ENCODE measurements at regions not wholly inside any gene's neighbourhood (a gene's known extent, or its start where the extent isn't known, plus 50 kb on each side); places are given as distances from the start of the nearest gene placed in this dataset.

GRCh38 chr9:103702572-103702971 is 391.5 kb upstream of the SMC2 start:
- no peak for DNase-seq (ENCODE audit: extremely low read depth in 1 of 11, low read depth in 9 of 11, low spot score in 4 of 11)

DNA sequence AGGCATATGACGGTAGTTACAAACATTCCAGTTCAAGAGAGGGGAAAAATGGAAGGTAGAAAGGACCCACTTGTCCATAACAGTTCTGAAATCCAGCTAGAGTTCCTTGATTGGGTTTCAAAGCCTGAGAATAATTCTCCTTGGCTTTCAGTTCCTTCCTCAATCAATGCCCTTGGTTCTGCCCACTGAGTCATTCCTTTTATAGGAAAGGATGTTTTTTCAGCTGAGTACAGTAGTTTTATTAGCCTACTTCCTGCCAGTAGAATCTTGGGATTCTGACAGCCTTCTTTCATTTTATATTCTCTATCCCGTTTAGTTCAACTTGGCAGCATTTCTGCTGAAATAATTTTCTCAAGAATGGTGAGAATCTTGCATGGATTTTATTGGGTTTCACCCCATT is 386.9 kb upstream of the SMC2 start:
- no peak for DNase-seq (ENCODE audit: extremely low read depth in 1 of 11, low read depth in 9 of 11, low spot score in 4 of 11)

DNA sequence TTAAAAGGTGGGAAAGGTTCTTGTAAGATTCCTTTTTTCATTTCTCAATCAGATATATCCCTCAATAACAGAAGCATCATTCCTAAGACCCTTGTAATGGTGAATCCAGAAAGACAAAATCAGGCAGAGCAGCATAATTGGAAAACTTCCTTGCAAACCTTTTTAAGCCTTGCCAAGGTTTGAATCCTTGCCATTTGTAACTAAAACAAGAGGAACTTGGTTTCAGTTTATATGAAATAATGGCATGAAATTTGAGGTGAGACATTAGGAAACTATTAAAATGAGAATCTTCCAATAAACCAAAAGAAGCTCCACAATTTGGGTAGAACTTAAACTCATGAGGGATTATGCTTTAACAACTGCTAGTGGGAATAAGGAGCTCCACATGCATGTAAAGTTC is 384.7 kb upstream of the SMC2 start:
- no peak for DNase-seq (ENCODE audit: extremely low read depth in 1 of 11, low read depth in 9 of 11, low spot score in 4 of 11)

DNA sequence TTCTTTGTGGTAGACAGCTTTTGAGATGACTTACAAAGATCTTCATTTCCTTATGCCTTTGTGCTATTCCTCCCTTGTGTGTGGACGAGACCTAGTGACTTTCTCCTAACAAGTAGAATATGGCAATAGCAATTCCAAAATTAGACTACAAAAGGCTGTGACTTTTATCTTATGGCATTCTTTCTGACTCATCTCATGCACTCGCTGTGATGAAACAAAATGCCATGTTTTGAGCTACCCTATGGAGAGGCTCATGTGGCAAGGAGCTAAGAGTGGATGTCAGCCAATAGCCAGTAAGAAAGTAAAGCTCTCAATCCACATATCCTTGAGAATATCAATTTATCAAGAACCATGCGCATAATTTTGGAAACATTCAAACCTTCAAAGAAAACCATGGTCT is 380.5 kb upstream of the SMC2 start:
- no peak for DNase-seq (ENCODE audit: extremely low read depth in 1 of 11, low read depth in 9 of 11, low spot score in 4 of 11)

DNA sequence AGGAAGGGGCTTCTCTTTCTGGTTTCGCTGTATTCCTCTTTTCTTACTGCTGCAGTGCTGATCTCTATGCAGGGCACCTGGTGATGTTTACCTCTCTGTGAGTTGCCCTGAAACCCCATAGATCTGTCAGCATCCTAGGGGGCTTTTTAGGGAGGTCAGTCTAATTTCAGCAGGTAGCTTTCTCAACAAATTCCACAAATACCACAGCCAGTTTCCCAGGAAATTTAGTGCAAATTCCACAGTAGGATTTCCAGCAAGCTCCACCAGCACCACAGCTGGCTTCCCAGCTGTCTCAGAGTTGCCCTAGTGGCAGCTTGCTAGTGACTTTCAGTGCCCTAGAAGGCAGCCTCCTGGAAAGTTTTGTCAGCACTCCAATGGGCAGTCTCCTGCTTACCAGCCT is 379.1 kb upstream of the SMC2 start:
- DNase-seq (ENCODE audit: extremely low read depth in 1 of 11, low read depth in 9 of 11, low spot score in 4 of 11): no peak

DNA sequence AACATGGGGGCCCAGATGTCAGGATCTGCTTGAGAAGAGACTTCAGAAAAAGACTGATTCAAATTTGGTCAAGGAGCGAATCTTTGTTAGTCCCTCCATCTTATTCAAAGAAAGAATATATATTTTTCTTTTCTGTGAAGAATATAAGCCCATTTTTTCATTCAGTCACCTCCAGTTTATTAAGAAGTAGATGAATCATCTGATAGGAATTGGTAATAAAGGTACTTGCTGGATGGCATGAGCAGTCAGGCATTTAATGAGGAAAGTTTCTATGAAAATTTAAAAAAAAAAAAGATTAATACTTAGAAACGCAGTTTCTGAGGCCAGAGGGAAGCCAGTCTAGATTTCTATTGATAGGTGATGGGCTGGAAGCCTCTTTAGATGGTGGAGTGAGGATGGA is 373.1 kb upstream of the SMC2 start:
- no peak for DNase-seq (ENCODE audit: extremely low read depth in 1 of 11, low read depth in 9 of 11, low spot score in 4 of 11)

- DNase-seq (ENCODE audit: extremely low read depth in 1 of 11, low read depth in 9 of 11, low spot score in 4 of 11): no peak
These were observed 363.2 kb upstream of the SMC2 start for GRCh38 chr9:103730866-103731265.

DNA sequence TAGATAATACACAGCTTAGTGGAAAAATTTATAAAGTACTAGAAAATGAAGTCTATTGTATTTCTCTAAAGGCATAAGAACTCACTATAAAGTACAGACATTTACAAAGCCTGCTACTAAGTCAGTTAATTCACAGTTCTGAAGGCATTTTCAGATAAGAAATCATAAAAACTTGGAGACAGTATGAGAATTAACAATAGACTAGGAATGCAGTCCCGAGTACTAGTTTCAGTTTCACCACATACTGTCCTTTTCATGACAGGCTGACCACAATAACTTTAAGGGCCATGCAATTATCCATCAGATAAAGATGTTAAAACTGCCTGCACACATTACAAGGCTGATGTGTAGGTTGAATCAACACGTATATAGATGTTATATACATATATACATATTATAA is 362.6 kb upstream of the SMC2 start:
- DNase-seq (ENCODE audit: extremely low read depth in 1 of 11, low read depth in 9 of 11, low spot score in 4 of 11): no peak

- DNase-seq (ENCODE audit: extremely low read depth in 1 of 11, low read depth in 9 of 11, low spot score in 4 of 11): no peak
These were observed 359.6 kb upstream of the SMC2 start for GRCh38 chr9:103734471-103734870.

- DNase-seq (ENCODE audit: extremely low read depth in 1 of 11, low read depth in 9 of 11, low spot score in 4 of 11): no peak
These were observed 338.7 kb upstream of the SMC2 start for GRCh38 chr9:103755441-103755840.

DNA sequence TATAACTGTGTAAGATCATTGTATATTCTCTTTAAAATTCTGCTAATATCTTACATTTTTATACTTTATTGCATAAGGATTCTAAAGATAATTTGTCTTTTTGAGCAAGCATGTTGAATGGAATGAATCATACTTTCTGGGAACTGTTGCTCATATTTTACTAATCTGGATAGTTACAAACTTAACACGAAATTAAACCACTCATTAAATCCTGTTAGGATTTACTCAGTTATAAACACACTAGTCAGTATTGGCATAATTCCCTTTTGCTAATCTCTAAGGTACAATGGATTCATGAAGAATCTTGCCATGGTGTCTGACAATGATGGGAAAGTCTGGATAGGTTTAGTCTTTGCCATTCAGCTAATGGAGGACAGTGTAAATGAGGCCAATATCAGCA is 338.1 kb upstream of the SMC2 start:
- DNase-seq (ENCODE audit: extremely low read depth in 1 of 11, low read depth in 9 of 11, low spot score in 4 of 11): no peak

- no peak for DNase-seq (ENCODE audit: extremely low read depth in 1 of 11, low read depth in 9 of 11, low spot score in 4 of 11)
These were observed 337.0 kb upstream of the SMC2 start for GRCh38 chr9:103757062-103757461.

DNA sequence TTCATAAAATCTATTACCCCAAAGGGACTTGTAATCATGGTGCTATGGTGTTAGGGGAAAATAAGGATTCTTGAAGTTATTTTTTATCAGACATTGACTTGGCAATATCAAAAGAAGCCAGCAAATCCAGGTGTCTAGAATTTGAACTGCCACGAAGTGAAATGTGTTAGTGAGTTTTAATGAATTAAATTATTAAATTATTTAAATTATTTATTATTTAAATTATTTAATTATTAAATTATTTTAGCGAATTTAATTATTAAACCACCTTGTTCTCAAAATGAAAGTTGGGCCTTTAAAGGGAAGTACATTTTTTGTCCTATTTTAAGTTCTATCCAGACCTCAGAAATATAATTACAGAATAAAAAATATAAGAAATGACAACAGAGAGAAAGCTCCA is 332.6 kb upstream of the SMC2 start:
- DNase-seq (ENCODE audit: extremely low read depth in 1 of 11, low read depth in 9 of 11, low spot score in 4 of 11): no peak

DNA sequence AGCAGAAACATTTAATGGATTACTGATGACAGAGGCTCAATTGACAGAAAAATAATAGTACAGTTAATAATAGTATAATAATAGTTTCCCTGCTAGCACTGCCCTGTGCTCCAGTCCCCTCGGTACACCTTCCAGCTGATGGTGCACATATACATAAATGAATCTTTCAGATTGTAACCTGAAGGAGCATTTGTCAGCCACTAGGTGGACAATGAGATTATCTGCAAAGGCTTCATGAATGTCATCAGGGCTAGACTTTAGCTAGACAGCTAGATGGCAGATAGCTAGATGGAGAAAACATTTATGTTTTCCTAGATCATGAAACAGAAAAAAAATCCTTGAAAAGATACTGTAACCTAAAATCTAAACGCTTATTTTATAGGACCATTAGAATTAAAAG is 304.4 kb upstream of the SMC2 start:
- DNase-seq (ENCODE audit: extremely low read depth in 1 of 11, low read depth in 9 of 11, low spot score in 4 of 11): no peak

GRCh38 chr9:103798620-103799019 is 295.5 kb upstream of the SMC2 start:
- no peak for DNase-seq (ENCODE audit: extremely low read depth in 1 of 11, low read depth in 9 of 11, low spot score in 4 of 11)

DNA sequence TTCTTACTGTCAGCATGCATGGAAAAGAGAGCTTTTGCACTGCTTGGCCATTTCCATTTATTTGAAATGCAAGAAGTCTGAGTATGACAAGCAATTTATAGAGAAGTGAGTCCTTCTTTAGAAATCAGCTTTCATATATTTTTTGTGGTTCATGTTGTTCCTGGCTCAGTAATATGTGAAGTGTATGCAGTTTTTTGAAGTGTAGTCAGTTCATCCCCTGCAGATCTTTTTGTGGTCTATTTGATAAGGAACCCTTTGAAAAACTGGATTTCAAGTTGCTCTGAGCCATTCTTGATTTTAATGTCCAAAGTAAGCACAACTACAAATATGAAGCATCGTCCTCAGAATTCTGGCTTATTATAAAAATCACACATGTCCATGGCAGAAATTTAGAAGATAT is 294.1 kb upstream of the SMC2 start:
- DNase-seq (ENCODE audit: extremely low read depth in 1 of 11, low read depth in 9 of 11, low spot score in 4 of 11): no peak

- DNase-seq (ENCODE audit: extremely low read depth in 1 of 11, low read depth in 9 of 11, low spot score in 4 of 11): no peak
These were observed 292.0 kb upstream of the SMC2 start for GRCh38 chr9:103802068-103802467.

GRCh38 chr9:103803245-103803644 is 290.9 kb upstream of the SMC2 start:
- DNase-seq (ENCODE audit: extremely low read depth in 1 of 11, low read depth in 9 of 11, low spot score in 4 of 11): no peak

GRCh38 chr9:103804077-103804735 is 289.9 kb upstream of the SMC2 start:
- no peak for DNase-seq (ENCODE audit: extremely low read depth in 1 of 11, low read depth in 9 of 11, low spot score in 4 of 11)

- no peak for DNase-seq (ENCODE audit: extremely low read depth in 1 of 11, low read depth in 9 of 11, low spot score in 4 of 11)
These were observed 284.4 kb upstream of the SMC2 start for GRCh38 chr9:103809745-103810144.

DNA sequence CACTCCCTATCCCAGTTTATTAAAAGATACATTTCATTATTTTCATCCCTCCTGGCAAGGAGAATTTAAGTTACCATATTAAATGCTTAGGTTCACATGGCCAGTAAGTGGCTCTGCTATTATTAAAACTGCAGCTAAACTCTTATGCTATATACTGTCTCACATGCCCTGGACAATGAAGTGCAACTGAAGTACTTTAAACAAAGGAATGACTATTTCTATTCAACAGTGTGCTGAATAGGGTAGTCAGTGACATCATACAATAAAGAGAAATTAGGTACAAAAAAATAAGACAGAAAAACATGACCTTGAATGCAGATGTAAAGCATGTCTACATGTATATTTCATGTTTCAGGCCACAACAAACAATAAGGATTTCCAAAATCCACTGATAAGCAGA is 282.6 kb upstream of the SMC2 start:
- DNase-seq (ENCODE audit: extremely low read depth in 1 of 11, low read depth in 9 of 11, low spot score in 4 of 11): no peak

GRCh38 chr9:103816146-103816545 is 278.0 kb upstream of the SMC2 start:
- no peak for DNase-seq (ENCODE audit: extremely low read depth in 1 of 11, low read depth in 9 of 11, low spot score in 4 of 11)
